Keratinocyte (primary cell): ENCODE measurements at regions not wholly inside any gene's neighbourhood (a gene's known extent, or its start where the extent isn't known, plus 50 kb on each side); places are given as distances from the start of the nearest gene placed in this dataset.

Experiments
- DNase-seq: peaks from one replicate; pipeline ENCODE4 v3.0.0-alpha.2; 2011; ENCODE audit warnings: low read depth, missing footprints, low spot score
- FAIRE-seq: peaks from 2 replicates; lab custom pipeline; 2011; peaks lifted over from hg19 to GRCh38; lab: Jason Lieb, UNC
- H2AFZ ChIP-seq: 2 replicates; pipeline ENCODE4 v1.6.0; 2012; ENCODE audit warnings: low read length, control low read depth, inconsistent platforms; ENCODE audit not compliant: control insufficient read depth
- H3K27ac ChIP-seq: 2 replicates; pipeline ENCODE4 v1.5.1; 2011; ENCODE audit warnings: low read length; ENCODE audit not compliant: control insufficient read depth, insufficient read depth
- H3K27me3 ChIP-seq: 3 replicates; pipeline ENCODE4 v1.6.0; 2011; ENCODE audit warnings: low read length; ENCODE audit not compliant: control insufficient read depth, insufficient read depth; ENCODE audit errors: extremely low read depth
- H3K36me3 ChIP-seq, 2 experiments: 2 replicates in 1 of 2; 3 replicates in 1 of 2; pipeline ENCODE4 v1.5.1; 2011; ENCODE audit warnings: low read length in 2 of 2, mild to moderate bottlenecking in 1 of 2; ENCODE audit not compliant: control insufficient read depth in 2 of 2, insufficient read depth in 2 of 2; ENCODE audit errors: extremely low read depth in 1 of 2
- H3K4me1 ChIP-seq: 3 replicates; pipeline ENCODE4 v1.5.1; 2011; ENCODE audit warnings: low read length; ENCODE audit not compliant: control insufficient read depth, insufficient read depth; ENCODE audit errors: extremely low read depth
- H3K4me2 ChIP-seq: 3 replicates; pipeline ENCODE4 v1.6.0; 2011; ENCODE audit warnings: low read depth, low read length; ENCODE audit not compliant: control insufficient read depth, insufficient read depth; ENCODE audit errors: extremely low read depth
- H3K4me3 ChIP-seq, 3 experiments: fragments of 200-600 bp in 1 of 3; sonication (generic) in 1 of 3; 2 replicates in 2 of 3; 3 replicates in 1 of 3; pipeline ENCODE4 v1.5.1; 2011 to 2016; ENCODE audit warnings: low read length in 3 of 3, mild to moderate bottlenecking in 3 of 3, control low read depth in 2 of 3, inconsistent platforms in 1 of 3, low read depth in 1 of 3, mixed read lengths in 1 of 3, mixed run types in 1 of 3, moderate library complexity in 1 of 3; ENCODE audit not compliant: control insufficient read depth in 2 of 3, insufficient read depth in 2 of 3; ENCODE audit errors: extremely low read depth in 1 of 3
- H3K79me2 ChIP-seq: 2 replicates; pipeline ENCODE4 v1.6.0; 2012; ENCODE audit warnings: low read length; ENCODE audit not compliant: control insufficient read depth, insufficient read depth
- H3K9ac ChIP-seq: 3 replicates; pipeline ENCODE4 v1.6.0; 2011; ENCODE audit warnings: low read length; ENCODE audit not compliant: control insufficient read depth, insufficient read depth; ENCODE audit errors: extremely low read depth
- H3K9me1 ChIP-seq: 3 replicates; pipeline ENCODE4 v1.6.0; 2011; ENCODE audit warnings: low read length; ENCODE audit not compliant: control insufficient read depth, insufficient read depth; ENCODE audit errors: extremely low read depth
- H3K9me3 ChIP-seq: 2 replicates; pipeline ENCODE4 v1.5.1; 2012; ENCODE audit warnings: low read depth, low read length; ENCODE audit not compliant: control insufficient read depth
- H4K20me1 ChIP-seq: 3 replicates; pipeline ENCODE4 v1.6.0; 2011; ENCODE audit warnings: low read length; ENCODE audit not compliant: control insufficient read depth, insufficient read depth; ENCODE audit errors: extremely low read depth
- EZH2 ChIP-seq: IDR thresholded peaks from one replicate; pipeline ENCODE4 v1.6.1; 2012; ENCODE audit warnings: inconsistent platforms, mild to moderate bottlenecking, low read length, moderate library complexity
- dilution Hi-C: fragments of 300-500 bp; cut with MboI; formaldehyde crosslinking; loops from one replicate; pipeline ENCODE4 v1.7.0; 2020; ENCODE audit warnings: low sequenced_read_pairs; ENCODE audit not compliant: extremely low pct_ligation_motif_present
- TF ChIP-seq, protein P1 (sequence below), 3 experiments: IDR thresholded peaks in 1 of 3; conservative IDR thresholded peaks in 1 of 3; optimal IDR thresholded peaks in 1 of 3; 2 replicates in 2 of 3; 3 replicates in 1 of 3; pipeline versions ENCODE3 to v1.5.1; 2011; ENCODE audit warnings: low read length in 3 of 3, mild to moderate bottlenecking in 3 of 3, moderate library complexity in 2 of 3, control low read depth in 1 of 3, inconsistent platforms in 1 of 3; ENCODE audit not compliant: insufficient read depth in 2 of 3; ENCODE audit errors: extremely low read depth in 1 of 3

DNA sequence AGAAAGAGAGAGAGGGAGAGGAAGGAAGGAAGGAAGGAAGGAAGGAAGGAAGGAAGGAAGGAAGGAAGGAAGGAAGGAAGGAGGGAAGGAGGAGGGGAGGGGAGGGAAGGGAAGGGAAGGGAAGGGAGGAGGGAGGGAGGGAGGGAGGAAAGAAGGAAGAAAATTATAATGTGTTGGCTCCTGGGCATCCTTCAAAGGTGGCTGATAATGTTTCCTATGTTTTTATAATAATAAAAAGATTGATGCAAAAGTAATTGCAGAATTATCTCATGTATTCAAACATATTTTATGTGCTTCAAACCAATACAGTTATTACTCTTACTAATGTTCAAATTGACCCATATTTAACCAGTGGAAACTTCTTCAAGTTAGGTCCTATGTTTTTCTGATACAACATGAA is 260.9 kb downstream of the LNPK start:
- no peaks in the 10 kb centered on the region for H3K9me1 ChIP-seq
- dilution Hi-C loops, result no loop called here
- H3K79me2 ChIP-seq, result no peaks in the 10 kb centered on the region
- no peak for TF ChIP-seq EZH2
- TF ChIP-seq, protein P1, sequence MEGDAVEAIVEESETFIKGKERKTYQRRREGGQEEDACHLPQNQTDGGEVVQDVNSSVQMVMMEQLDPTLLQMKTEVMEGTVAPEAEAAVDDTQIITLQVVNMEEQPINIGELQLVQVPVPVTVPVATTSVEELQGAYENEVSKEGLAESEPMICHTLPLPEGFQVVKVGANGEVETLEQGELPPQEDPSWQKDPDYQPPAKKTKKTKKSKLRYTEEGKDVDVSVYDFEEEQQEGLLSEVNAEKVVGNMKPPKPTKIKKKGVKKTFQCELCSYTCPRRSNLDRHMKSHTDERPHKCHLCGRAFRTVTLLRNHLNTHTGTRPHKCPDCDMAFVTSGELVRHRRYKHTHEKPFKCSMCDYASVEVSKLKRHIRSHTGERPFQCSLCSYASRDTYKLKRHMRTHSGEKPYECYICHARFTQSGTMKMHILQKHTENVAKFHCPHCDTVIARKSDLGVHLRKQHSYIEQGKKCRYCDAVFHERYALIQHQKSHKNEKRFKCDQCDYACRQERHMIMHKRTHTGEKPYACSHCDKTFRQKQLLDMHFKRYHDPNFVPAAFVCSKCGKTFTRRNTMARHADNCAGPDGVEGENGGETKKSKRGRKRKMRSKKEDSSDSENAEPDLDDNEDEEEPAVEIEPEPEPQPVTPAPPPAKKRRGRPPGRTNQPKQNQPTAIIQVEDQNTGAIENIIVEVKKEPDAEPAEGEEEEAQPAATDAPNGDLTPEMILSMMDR (optimal IDR thresholded peaks at IDR 0.05 in 1 of 3, IDR thresholded peaks at IDR 0.05 in 1 of 3, conservative IDR thresholded peaks at IDR 0.05 in 1 of 3; ENCODE audit: extremely low read depth in 1 of 3, insufficient read depth in 2 of 3, low read length in 3 of 3), result no peak
- H3K4me3 ChIP-seq, result no peak overlapping the region
- FAIRE-seq (no peak), DNase-seq (no peak)
- H3K4me2 ChIP-seq, result no peak overlapping the region
- no peak overlapping the region for H2AFZ ChIP-seq
- no peaks in the 10 kb centered on the region for H3K4me1 ChIP-seq
- no peaks in the 10 kb centered on the region for H4K20me1 ChIP-seq
- no peak overlapping the region for H3K27ac ChIP-seq
- H3K9me3 ChIP-seq, result no peaks in the 10 kb centered on the region
- no peaks in the 10 kb centered on the region for H3K27me3 ChIP-seq
- H3K36me3 ChIP-seq, result no peaks in the 10 kb centered on the region
- no peak overlapping the region for H3K9ac ChIP-seq

DNA sequence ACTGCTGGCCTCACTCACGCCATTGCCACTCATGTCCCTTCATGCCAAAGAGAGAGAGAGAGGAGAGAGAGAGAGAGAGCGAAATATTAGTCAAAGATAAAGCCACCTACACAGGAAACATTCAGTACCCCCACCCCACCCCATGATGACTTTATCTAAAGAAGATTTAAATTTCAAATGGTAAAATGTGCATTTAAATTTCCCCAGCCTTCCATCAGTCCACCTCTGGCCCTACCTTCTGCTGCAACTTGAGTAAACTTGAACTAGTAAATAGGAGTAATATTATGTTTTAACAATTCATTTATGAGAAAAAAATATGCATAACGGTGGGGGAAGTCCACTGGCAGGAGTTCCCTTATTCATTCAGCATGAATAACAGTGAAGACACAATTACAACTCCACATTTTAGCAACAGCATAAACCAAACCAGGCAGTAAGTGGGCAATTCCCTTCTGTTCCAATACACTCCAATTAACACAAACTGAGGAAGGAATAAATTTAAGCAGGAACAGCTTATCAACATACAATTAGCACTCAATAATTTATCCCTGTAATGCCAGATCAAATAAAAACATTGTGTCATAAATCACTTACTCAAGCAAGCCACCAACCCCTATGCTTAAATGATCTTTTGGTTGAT is 264.2 kb downstream of the LNPK start:
- Histone ChIP-seq H3K36me3 (no peaks in the 10 kb centered on the region), H3K4me2 (no peak overlapping the region), H4K20me1 (no peaks in the 10 kb centered on the region), H3K4me1 (no peaks in the 10 kb centered on the region), H3K27me3 (no peaks in the 10 kb centered on the region), H3K27ac (no peak overlapping the region), H3K4me3 (no peak overlapping the region), H2AFZ (no peak overlapping the region), H3K9ac (no peak overlapping the region), H3K79me2 (no peaks in the 10 kb centered on the region), H3K9me1 (no peaks in the 10 kb centered on the region), H3K9me3 (no peaks in the 10 kb centered on the region)
- no peak for TF ChIP-seq EZH2
- TF ChIP-seq, protein P1 (optimal IDR thresholded peaks at IDR 0.05 in 1 of 3, IDR thresholded peaks at IDR 0.05 in 1 of 3, conservative IDR thresholded peaks at IDR 0.05 in 1 of 3; ENCODE audit: extremely low read depth in 1 of 3, insufficient read depth in 2 of 3, low read length in 3 of 3), result no peak
- FAIRE-seq (no peak), DNase-seq (no peak)
- dilution Hi-C loops, result no loop called here
